Natural killer cell treated with Interleukin-12 subunit alpha and Interleukin-12 subunit beta and Interleukin-15 and Interleukin-18, amount 100 ng/mL, for 72 hours (primary cell): ENCODE measurements at regions not wholly inside any gene's neighbourhood (a gene's known extent, or its start where the extent isn't known, plus 50 kb on each side); places are given as distances from the start of the nearest gene placed in this dataset.

ENCODE experiments used
- ATAC-seq, 2 donors: fragments of 150-1000 bp; cut with Tn5 transposase in 1 of 2; sonication (Bioruptor Pico), chemical (Tn5 transposase) in 1 of 2; 2 replicates each; pipeline ENCODE4 v1.10.0; 2021
- DNase-seq: peaks from one replicate; pipeline ENCODE4 v3.0.0; 2022; ENCODE audit warnings: low spot score
- H3K27ac Mint-ChIP-seq, 2 donors: 1 replicate in 1 of 2; 2 replicates in 1 of 2; pipeline ENCODE4 v1.8.0; 2022; ENCODE audit warnings: mixed read lengths in 2 of 2, mild to moderate bottlenecking in 1 of 2, moderate library complexity in 1 of 2
- H3K27me3 Mint-ChIP-seq, 2 donors: 1 replicate in 1 of 2; 2 replicates in 1 of 2; pipeline ENCODE4 v1.8.0; 2022; ENCODE audit warnings: mixed read lengths in 2 of 2
- H3K36me3 Mint-ChIP-seq: one replicate; pipeline ENCODE4 v1.8.0; 2022; ENCODE audit warnings: mixed read lengths
- H3K4me1 Mint-ChIP-seq, 2 donors: 1 replicate in 1 of 2; 2 replicates in 1 of 2; pipeline ENCODE4 v1.8.0; 2022; ENCODE audit warnings: low read depth in 2 of 2, mixed read lengths in 2 of 2, mild to moderate bottlenecking in 1 of 2
- H3K4me3 Mint-ChIP-seq: one replicate; pipeline ENCODE4 v1.8.0; 2022; ENCODE audit warnings: mixed read lengths
- H3K9me3 Mint-ChIP-seq: 2 replicates; pipeline ENCODE4 v1.8.0; 2022; ENCODE audit warnings: mixed read lengths

GRCh38 chr2:8487461-8487932 lies 194.4 kb upstream of the ID2 start:
- no peaks in the 10 kb centered on the region for H3K9me3 Mint-ChIP-seq
- H3K27ac Mint-ChIP-seq = peak overlapping the region; percentile 97 to 98
- no peak for DNase-seq
- no peaks in the 10 kb centered on the region for H3K27me3 Mint-ChIP-seq
- no peaks in the 10 kb centered on the region for H3K36me3 Mint-ChIP-seq
- peak; percentile 47 to 49 for ATAC-seq
- peak overlapping the region; percentile 96 for H3K4me3 Mint-ChIP-seq
- H3K4me1 Mint-ChIP-seq = peaks cover 68 to 82% of the 10 kb centered on the region in 2 donors

- ATAC-seq (peak; percentile 85 to 94), DNase-seq (peak; percentile 86)
- peak overlapping the region; percentile 97 to 98 for H3K27ac Mint-ChIP-seq
- no peaks in the 10 kb centered on the region for H3K9me3 Mint-ChIP-seq
- H3K27me3 Mint-ChIP-seq = no peaks in the 10 kb centered on the region
- peaks cover 62 to 76% of the 10 kb centered on the region in 2 donors for H3K4me1 Mint-ChIP-seq
- peak overlapping the region; percentile 96 for H3K4me3 Mint-ChIP-seq
- no peaks in the 10 kb centered on the region for H3K36me3 Mint-ChIP-seq
Measured at GRCh38 chr2:8488001-8488738, 193.7 kb upstream of the ID2 start.

GRCh38 chr2:8489221-8489620 lies 192.6 kb upstream of the ID2 start:
- H3K4me3 Mint-ChIP-seq = peak overlapping the region; percentile 96

GRCh38 chr2:8489751-8490150 lies 192.1 kb upstream of the ID2 start:
- Mint-ChIP-seq H3K27ac (peak overlapping the region; percentile 97 to 98), H3K4me1 (peaks cover 63 to 72% of the 10 kb centered on the region in 2 donors), H3K4me3 (peak overlapping the region; percentile 96), H3K9me3 (no peaks in the 10 kb centered on the region), H3K36me3 (no peaks in the 10 kb centered on the region), H3K27me3 (no peaks in the 10 kb centered on the region)
- ATAC-seq = no peak
- DNase-seq = no peak

More at GRCh38 chr2:8489221-8489620, 192.6 kb upstream of the ID2 start:
- no peaks in the 10 kb centered on the region for H3K27me3 Mint-ChIP-seq
- H3K36me3 Mint-ChIP-seq = no peaks in the 10 kb centered on the region
- ATAC-seq (no peak), DNase-seq (no peak)
- H3K27ac Mint-ChIP-seq = peak overlapping the region; percentile 97 to 98
- no peaks in the 10 kb centered on the region for H3K9me3 Mint-ChIP-seq
- peaks cover 61 to 74% of the 10 kb centered on the region in 2 donors for H3K4me1 Mint-ChIP-seq

GRCh38 chr2:8490166-8490721 lies 191.6 kb upstream of the ID2 start:
- Mint-ChIP-seq H3K9me3 (no peaks in the 10 kb centered on the region), H3K27ac (peak overlapping the region; percentile 97 to 98), H3K27me3 (no peaks in the 10 kb centered on the region), H3K36me3 (no peaks in the 10 kb centered on the region), H3K4me1 (peaks cover 63 to 72% of the 10 kb centered on the region in 2 donors), H3K4me3 (no peak overlapping the region)
- DNase-seq (no peak), ATAC-seq (no peak)

- no peak for DNase-seq
- Mint-ChIP-seq H3K4me1 (peaks cover 60 to 66% of the 10 kb centered on the region in 2 donors), H3K36me3 (no peaks in the 10 kb centered on the region), H3K27me3 (no peaks in the 10 kb centered on the region), H3K27ac (peak overlapping the region; percentile 76 to 97), H3K4me3 (no peak overlapping the region), H3K9me3 (no peaks in the 10 kb centered on the region)
- ATAC-seq = no peak
Measured at GRCh38 chr2:8491296-8492027, 190.4 kb upstream of the ID2 start.

- no peaks in the 10 kb centered on the region for H3K27me3 Mint-ChIP-seq
- H3K4me1 Mint-ChIP-seq = peaks cover 47 to 50% of the 10 kb centered on the region in 2 donors
- peak overlapping the region; percentile 16 to 90 for H3K27ac Mint-ChIP-seq
- no peak for DNase-seq
- H3K36me3 Mint-ChIP-seq = no peaks in the 10 kb centered on the region
- no peak overlapping the region for H3K4me3 Mint-ChIP-seq
- no peaks in the 10 kb centered on the region for H3K9me3 Mint-ChIP-seq
- no peak for ATAC-seq
Measured at GRCh38 chr2:8494151-8494550, 187.7 kb upstream of the ID2 start.

- peaks cover 45 to 47% of the 10 kb centered on the region in 2 donors for H3K4me1 Mint-ChIP-seq
- ATAC-seq = no peak
- DNase-seq = no peak
- no peaks in the 10 kb centered on the region for H3K27me3 Mint-ChIP-seq
- no peaks in the 10 kb centered on the region for H3K9me3 Mint-ChIP-seq
- no peaks in the 10 kb centered on the region for H3K36me3 Mint-ChIP-seq
- no peak overlapping the region for H3K4me3 Mint-ChIP-seq
- peak overlapping the region; percentile 16 to 90 for H3K27ac Mint-ChIP-seq
Measured at GRCh38 chr2:8494589-8494988, 187.3 kb upstream of the ID2 start.

- Mint-ChIP-seq H3K4me3 (no peak overlapping the region), H3K27ac (peak overlapping the region; percentile 16 to 90), H3K4me1 (peaks cover 37 to 45% of the 10 kb centered on the region in 2 donors), H3K9me3 (no peaks in the 10 kb centered on the region), H3K36me3 (no peaks in the 10 kb centered on the region), H3K27me3 (no peaks in the 10 kb centered on the region)
- DNase-seq (no peak), ATAC-seq (no peak)
Measured at GRCh38 chr2:8495189-8495989, 186.5 kb upstream of the ID2 start.

GRCh38 chr2:8496079-8496478 lies 185.8 kb upstream of the ID2 start:
- H3K9me3 Mint-ChIP-seq = no peaks in the 10 kb centered on the region
- DNase-seq (no peak), ATAC-seq (no peak)
- H3K27me3 Mint-ChIP-seq = no peaks in the 10 kb centered on the region
- no peak overlapping the region for H3K4me3 Mint-ChIP-seq
- H3K4me1 Mint-ChIP-seq = peaks cover 36 to 46% of the 10 kb centered on the region in 2 donors
- peak overlapping the region in 1 of 2 donors; percentile 81 for H3K27ac Mint-ChIP-seq
- no peaks in the 10 kb centered on the region for H3K36me3 Mint-ChIP-seq

GRCh38 chr2:8496617-8497016 lies 185.2 kb upstream of the ID2 start:
- peak overlapping the region in 1 of 2 donors; percentile 81 for H3K27ac Mint-ChIP-seq
- no peak for DNase-seq

GRCh38 chr2:8498994-8499393 lies 182.9 kb upstream of the ID2 start:
- Mint-ChIP-seq H3K4me1 (peaks cover 22 to 36% of the 10 kb centered on the region in 2 donors), H3K27ac (peak overlapping the region in 1 of 2 donors; percentile 63), H3K4me3 (no peak overlapping the region), H3K36me3 (no peaks in the 10 kb centered on the region), H3K27me3 (no peaks in the 10 kb centered on the region), H3K9me3 (no peaks in the 10 kb centered on the region)
- no peak for DNase-seq
- no peak for ATAC-seq

More at GRCh38 chr2:8496617-8497016, 185.2 kb upstream of the ID2 start:
- Mint-ChIP-seq H3K9me3 (no peaks in the 10 kb centered on the region), H3K36me3 (no peaks in the 10 kb centered on the region), H3K4me1 (peaks cover 31 to 43% of the 10 kb centered on the region in 2 donors), H3K27me3 (no peaks in the 10 kb centered on the region), H3K4me3 (no peak overlapping the region)
- ATAC-seq = no peak
